SK-N-SH (cell line): ENCODE measurements at regions not wholly inside any gene's neighbourhood (a gene's known extent, or its start where the extent isn't known, plus 50 kb on each side); places are given as distances from the start of the nearest gene placed in this dataset.

Experiments used
- ELF1 ChIP-seq: IDR thresholded peaks from 2 replicates; pipeline ENCODE4 v1.4.0; 2012
- MAX ChIP-seq: IDR thresholded peaks from 2 replicates; pipeline ENCODE4 v1.4.0; 2012; ENCODE audit warnings: low read depth
- POLR2AphosphoS5 ChIP-seq: IDR thresholded peaks from 2 replicates; pipeline ENCODE4 v1.6.1; 2012; ENCODE audit warnings: low read depth, low read length
- REST ChIP-seq: IDR thresholded peaks from 2 replicates; pipeline ENCODE4 v1.6.1; 2012; ENCODE audit warnings: mild to moderate bottlenecking, low read depth, low read length, moderate library complexity
- TF ChIP-seq, protein P1 (sequence below): fragments of 200-600 bp; sonication (generic); IDR thresholded peaks from 2 replicates; pipeline ENCODE4 v1.6.1; 2017; ENCODE audit warnings: antibody characterized with exemption, mild to moderate bottlenecking, moderate library complexity

DNA sequence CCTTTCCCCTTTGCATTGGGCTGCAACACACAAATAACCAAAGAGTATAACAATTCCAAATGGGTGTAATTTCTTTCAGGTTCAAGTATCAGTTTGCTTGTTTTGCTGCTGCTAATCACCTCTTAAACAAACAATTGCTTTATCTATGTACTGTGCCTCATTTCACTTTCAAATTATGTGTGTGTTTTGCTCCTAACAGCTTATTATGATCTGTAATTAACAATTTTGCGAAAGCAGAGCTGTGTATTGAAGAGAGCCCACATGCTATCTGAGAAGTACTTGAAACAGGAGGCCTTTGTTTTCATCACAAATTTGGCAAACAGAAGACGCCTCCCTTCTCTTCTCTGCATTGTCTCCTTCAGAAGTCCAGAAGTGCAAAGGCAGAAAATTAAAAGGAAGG, 312.0 kb downstream of the TLE1 start:
- TF ChIP-seq POLR2AphosphoS5, result no peak
- TF ChIP-seq MAX, result no peak
- no peak for TF ChIP-seq REST
- TF ChIP-seq, protein P1, sequence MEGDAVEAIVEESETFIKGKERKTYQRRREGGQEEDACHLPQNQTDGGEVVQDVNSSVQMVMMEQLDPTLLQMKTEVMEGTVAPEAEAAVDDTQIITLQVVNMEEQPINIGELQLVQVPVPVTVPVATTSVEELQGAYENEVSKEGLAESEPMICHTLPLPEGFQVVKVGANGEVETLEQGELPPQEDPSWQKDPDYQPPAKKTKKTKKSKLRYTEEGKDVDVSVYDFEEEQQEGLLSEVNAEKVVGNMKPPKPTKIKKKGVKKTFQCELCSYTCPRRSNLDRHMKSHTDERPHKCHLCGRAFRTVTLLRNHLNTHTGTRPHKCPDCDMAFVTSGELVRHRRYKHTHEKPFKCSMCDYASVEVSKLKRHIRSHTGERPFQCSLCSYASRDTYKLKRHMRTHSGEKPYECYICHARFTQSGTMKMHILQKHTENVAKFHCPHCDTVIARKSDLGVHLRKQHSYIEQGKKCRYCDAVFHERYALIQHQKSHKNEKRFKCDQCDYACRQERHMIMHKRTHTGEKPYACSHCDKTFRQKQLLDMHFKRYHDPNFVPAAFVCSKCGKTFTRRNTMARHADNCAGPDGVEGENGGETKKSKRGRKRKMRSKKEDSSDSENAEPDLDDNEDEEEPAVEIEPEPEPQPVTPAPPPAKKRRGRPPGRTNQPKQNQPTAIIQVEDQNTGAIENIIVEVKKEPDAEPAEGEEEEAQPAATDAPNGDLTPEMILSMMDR, result no peak
- TF ChIP-seq ELF1, result no peak
